ENCODE measurements at regions not wholly inside any gene's neighbourhood (a gene's known extent, or its start where the extent isn't known, plus 50 kb on each side); places are given as distances from the start of the nearest gene placed in this dataset.

DNA sequence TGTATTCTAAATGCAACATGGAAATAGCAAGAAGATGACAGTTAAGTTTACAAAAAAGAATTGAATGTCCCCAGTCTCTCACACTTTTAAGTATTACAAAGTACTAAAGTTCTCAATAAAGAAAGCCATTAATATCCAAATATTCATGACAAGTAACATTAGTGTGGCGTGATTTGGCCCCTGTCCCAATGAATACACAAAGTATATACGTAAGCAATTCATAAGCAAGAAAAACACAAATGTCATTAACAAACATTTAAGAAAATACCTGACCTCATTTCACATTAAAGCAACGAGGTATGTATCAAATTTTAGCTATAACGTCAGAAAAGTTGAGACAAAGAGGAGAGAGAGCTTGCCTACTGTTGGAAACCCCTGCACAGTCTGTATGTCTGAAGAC lies 241.9 kb upstream of the IRS2 start:
- ChIA-PET CTCF (no interaction called here), POLR2A (no interaction called here)
- no peak for DNase-seq (ENCODE audit: extremely low spot score)
- TF ChIP-seq, protein P1, sequence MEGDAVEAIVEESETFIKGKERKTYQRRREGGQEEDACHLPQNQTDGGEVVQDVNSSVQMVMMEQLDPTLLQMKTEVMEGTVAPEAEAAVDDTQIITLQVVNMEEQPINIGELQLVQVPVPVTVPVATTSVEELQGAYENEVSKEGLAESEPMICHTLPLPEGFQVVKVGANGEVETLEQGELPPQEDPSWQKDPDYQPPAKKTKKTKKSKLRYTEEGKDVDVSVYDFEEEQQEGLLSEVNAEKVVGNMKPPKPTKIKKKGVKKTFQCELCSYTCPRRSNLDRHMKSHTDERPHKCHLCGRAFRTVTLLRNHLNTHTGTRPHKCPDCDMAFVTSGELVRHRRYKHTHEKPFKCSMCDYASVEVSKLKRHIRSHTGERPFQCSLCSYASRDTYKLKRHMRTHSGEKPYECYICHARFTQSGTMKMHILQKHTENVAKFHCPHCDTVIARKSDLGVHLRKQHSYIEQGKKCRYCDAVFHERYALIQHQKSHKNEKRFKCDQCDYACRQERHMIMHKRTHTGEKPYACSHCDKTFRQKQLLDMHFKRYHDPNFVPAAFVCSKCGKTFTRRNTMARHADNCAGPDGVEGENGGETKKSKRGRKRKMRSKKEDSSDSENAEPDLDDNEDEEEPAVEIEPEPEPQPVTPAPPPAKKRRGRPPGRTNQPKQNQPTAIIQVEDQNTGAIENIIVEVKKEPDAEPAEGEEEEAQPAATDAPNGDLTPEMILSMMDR (IDR thresholded peaks at IDR 0.05; ENCODE audit: control extremely low read depth, extremely low read depth, low read depth, missing control alignments), result no peak

DNA sequence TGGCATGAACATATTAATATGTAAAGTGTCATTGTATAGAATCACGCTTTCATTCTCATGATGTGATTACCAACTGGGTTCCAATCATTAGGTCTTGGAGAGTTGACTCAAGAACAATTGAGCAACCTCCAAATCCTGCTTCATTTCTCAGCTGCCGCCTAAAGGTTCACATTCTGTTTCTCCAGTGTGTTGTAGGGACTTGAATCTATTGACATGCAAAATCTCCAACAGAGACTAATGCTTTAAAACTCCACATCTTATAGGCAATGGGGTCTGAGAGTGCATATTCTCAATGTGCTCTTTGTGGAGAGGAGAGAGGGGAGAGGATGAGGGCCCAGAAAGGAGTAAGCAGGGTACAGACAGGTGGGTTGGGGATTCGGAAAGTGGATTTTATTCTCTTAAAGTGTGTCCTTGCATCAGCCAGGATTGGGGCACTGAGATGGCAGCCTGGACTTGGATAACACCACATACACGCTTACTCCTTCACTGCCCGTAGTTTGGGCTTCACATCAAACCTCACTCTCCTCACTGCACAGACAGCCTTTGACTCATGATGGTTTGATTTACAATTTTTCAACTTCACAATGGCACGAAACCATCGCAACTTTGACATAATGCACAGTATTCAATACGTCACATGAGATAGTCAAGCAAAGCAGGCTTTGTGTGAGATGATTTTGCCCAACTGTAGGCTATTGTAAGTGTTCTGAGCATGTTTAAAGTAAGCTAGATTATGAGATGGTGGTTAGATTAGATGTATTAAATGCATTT lies 241.3 kb upstream of the IRS2 start:
- POLR2A ChIA-PET, result no interaction called here
- no peak for DNase-seq (ENCODE audit: extremely low spot score)
- TF ChIP-seq, protein P1 (IDR thresholded peaks at IDR 0.05; ENCODE audit: control extremely low read depth, extremely low read depth, low read depth, missing control alignments), result no peak
- CTCF ChIA-PET, result no interaction called here

DNA sequence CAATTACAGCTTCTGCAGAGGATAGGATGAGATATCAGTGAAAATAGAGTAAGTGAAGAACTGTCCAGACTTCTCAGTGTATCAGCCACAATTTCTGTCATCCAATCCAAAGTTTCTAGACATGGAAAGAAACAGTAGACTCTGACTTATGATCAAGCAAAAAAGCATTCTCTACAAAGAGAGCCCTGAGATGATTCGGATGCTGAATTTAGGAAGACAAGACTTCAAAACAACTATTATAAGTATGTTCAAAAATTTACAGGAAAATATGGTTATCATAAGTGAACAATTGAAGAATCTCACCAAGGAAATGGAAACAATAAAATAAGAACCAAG lies 238.2 kb upstream of the IRS2 start:
- CTCF ChIA-PET, result interaction anchor here (2.0 kb wide), 1 partner anchor 11 kb away, joined by 7 read pairs; no protein-coding TSS in a partner anchor
- POLR2A ChIA-PET, result no interaction called here
- no peak for DNase-seq (ENCODE audit: extremely low spot score)
- TF ChIP-seq, protein P1 (IDR thresholded peaks at IDR 0.05; ENCODE audit: control extremely low read depth, extremely low read depth, low read depth, missing control alignments), result no peak

DNA sequence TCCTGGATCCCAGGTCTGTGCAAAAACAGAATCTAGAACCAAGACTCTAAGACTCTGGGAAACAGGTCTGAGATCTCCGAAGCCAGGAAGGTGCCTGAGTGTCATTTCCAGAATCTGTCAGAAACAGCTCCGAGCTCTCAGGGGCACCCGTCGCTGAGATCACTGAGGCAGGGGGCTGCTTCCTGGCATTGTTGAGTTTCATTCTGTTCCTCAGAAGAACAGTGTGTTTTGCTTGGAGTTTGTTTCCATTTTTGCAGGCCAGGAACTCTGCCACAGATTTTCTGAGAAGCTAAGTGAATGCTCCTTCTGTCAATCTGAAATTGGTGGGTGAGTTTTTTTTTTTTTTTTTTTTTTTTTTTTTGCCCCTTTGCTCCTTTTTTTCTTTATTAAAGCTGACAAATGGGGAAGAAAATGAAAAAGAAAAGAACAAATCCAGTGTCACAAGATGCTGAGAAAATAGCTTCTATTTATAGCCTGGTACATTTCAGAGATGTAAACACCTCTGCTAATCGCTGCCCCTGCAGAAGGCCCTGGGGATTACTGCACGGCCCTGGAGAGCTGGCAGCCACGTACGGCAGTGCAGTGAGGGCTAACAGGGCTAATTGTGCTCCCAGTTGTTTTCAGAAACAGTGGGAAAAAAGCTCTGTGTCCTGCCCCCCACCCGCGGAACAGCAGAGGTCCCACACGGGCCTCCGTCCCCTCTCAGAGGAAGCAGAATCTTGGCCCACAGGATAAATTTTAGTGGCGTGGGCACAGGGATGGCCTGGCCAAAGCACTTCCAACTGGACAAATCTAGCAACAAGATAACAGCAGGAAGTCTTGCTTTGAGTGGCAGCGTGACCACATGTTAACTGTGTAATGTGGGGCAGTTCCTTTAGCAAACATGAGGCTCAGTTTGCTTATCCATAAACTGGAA lies 237.6 kb upstream of the IRS2 start:
- ChIA-PET POLR2A (no interaction called here), CTCF (interaction anchor here (0.7 to 2.0 kb wide), 2 partner anchors 12 to 1124 kb away, joined by 3 to 7 read pairs; no protein-coding TSS in a partner anchor)
- TF ChIP-seq, protein P1 (IDR thresholded peaks at IDR 0.05; ENCODE audit: control extremely low read depth, extremely low read depth, low read depth, missing control alignments), result no peak
- DNase-seq (ENCODE audit: extremely low spot score), result no peak

DNA sequence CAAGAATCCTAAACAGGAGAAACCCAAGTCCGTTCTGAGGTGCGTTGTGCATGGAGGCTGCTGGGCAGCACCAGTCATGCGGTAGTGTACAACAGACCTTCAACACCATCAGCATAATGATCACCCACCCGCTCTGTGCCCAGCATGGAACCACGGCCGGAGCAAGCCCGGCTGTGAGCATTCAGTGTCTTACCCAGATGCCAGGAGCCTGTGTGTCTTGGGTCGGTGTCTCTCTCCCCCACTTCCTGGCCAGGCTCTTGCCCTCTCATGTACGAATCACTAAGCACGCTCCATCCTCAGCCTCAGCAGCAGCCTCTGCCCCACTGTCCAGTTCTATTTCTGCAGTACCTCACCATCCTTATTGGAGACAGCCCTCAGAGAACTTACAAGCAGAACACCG lies 231.6 kb upstream of the IRS2 start:
- TF ChIP-seq, protein P1 (IDR thresholded peaks at IDR 0.05; ENCODE audit: control extremely low read depth, extremely low read depth, low read depth, missing control alignments), result no peak
- ChIA-PET POLR2A (no interaction called here), CTCF (no interaction called here)
- no peak for DNase-seq (ENCODE audit: extremely low spot score)

DNA sequence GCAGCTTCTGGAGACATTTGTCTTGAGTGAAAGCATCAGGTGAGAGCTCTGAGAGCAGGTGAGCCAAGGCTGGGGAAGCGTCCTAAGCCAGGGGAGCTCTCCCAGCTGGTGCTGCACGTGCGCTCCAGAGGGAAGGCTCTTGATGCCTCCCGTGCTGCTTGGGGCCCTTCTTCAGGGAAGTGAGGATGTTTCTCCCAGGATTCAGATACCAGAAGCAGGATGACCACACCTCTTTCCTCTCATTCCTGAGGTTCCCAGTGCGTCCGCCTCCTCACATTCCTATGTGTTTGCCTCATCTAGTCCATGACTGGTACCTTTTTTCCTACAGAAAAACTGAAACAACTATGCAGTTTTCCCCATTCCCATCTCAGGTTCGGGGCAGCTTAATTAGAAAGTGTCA lies 231.0 kb upstream of the IRS2 start:
- ChIA-PET POLR2A (no interaction called here), CTCF (interaction anchor here (1.3 kb wide), 1 partner anchor 30 kb away, joined by 3 read pairs; no protein-coding TSS in a partner anchor)
- no peak for DNase-seq (ENCODE audit: extremely low spot score)
- TF ChIP-seq, protein P1 (IDR thresholded peaks at IDR 0.05; ENCODE audit: control extremely low read depth, extremely low read depth, low read depth, missing control alignments), result no peak

All from GM10248 (cell line).